OCI-LY1 (cell line): ENCODE measurements at regions not wholly inside any gene's neighbourhood (a gene's known extent, or its start where the extent isn't known, plus 50 kb on each side); places are given as distances from the start of the nearest gene placed in this dataset.

Source experiments
- EZH2 ChIP-seq: fragments of 200-600 bp; sonication (generic), shearing (Covaris generic); IDR thresholded peaks from 2 replicates; pipeline ENCODE4 v1.8.0; 2017; ENCODE audit warnings: borderline replicate concordance, mixed run types, mild to moderate bottlenecking, antibody characterized with exemption, low read length, moderate library complexity, mixed read lengths
- TF ChIP-seq, protein P1 (sequence below): fragments of 200-600 bp; sonication (generic), shearing (Covaris generic); IDR thresholded peaks from 2 replicates; pipeline ENCODE4 v1.5.1; 2017; ENCODE audit warnings: mild to moderate bottlenecking, antibody characterized with exemption, low read length, moderate library complexity, mixed read lengths

DNA sequence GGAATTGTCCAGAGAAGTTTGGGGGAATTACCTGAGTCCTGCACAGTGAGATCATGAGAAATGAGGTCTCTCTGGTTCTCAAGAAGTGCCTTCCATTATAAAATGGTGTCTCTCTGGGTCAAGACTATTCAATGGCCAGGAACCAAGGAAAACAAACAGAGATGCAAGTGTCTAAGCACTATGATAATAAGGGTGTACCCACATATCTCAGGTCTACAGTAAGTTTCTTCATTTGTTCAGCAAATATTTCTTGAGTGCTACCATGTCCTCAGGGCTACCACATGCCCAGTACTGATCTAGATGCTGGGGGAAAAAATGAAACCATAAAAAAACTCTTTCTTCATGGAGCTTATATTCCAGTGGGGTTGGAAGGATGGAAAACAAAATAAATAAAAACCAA is 170.0 kb downstream of the ACKR3 start:
- TF ChIP-seq, protein P1, sequence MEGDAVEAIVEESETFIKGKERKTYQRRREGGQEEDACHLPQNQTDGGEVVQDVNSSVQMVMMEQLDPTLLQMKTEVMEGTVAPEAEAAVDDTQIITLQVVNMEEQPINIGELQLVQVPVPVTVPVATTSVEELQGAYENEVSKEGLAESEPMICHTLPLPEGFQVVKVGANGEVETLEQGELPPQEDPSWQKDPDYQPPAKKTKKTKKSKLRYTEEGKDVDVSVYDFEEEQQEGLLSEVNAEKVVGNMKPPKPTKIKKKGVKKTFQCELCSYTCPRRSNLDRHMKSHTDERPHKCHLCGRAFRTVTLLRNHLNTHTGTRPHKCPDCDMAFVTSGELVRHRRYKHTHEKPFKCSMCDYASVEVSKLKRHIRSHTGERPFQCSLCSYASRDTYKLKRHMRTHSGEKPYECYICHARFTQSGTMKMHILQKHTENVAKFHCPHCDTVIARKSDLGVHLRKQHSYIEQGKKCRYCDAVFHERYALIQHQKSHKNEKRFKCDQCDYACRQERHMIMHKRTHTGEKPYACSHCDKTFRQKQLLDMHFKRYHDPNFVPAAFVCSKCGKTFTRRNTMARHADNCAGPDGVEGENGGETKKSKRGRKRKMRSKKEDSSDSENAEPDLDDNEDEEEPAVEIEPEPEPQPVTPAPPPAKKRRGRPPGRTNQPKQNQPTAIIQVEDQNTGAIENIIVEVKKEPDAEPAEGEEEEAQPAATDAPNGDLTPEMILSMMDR, result no peak
- no peak for TF ChIP-seq EZH2
